DOHH2 (cell line): ENCODE measurements at regions not wholly inside any gene's neighbourhood (a gene's known extent, or its start where the extent isn't known, plus 50 kb on each side); places are given as distances from the start of the nearest gene placed in this dataset.
A peak's percentile ranks its signal among the peaks of the same experiment; 100 is the strongest.

Experiments used
- H3F3A ChIP-seq: fragments of 200-600 bp; sonication (generic), shearing (Covaris generic); 2 replicates; pipeline ENCODE4 v1.6.0; 2016; ENCODE audit warnings: antibody characterized with exemption, mild to moderate bottlenecking; ENCODE audit not compliant: control insufficient read depth, insufficient read depth
- H3K27ac ChIP-seq: fragments of 200-600 bp; sonication (generic); 2 replicates; pipeline ENCODE4 v1.5.1; 2014; ENCODE audit warnings: low read depth, mild to moderate bottlenecking, low read length, moderate library complexity
- H3K27me3 ChIP-seq: fragments of 200-600 bp; sonication (generic); 2 replicates; pipeline ENCODE4 v1.6.1; 2014; ENCODE audit warnings: mild to moderate bottlenecking, low read length, mixed read lengths; ENCODE audit not compliant: control insufficient read depth
- H3K36me3 ChIP-seq: fragments of 200-600 bp; sonication (generic); 2 replicates; pipeline ENCODE4 v1.6.1; 2014; ENCODE audit warnings: mild to moderate bottlenecking, low read length, moderate library complexity, mixed read lengths; ENCODE audit not compliant: control insufficient read depth
- H3K4me1 ChIP-seq: fragments of 200-600 bp; sonication (generic); 2 replicates; pipeline ENCODE4 v1.6.1; 2014; ENCODE audit warnings: mild to moderate bottlenecking, low read length, mixed read lengths; ENCODE audit not compliant: control insufficient read depth
- H3K4me2 ChIP-seq: fragments of 200-600 bp; sonication (generic); 2 replicates; pipeline ENCODE4 v1.6.0; 2014; ENCODE audit warnings: mild to moderate bottlenecking, low read length, moderate library complexity
- H3K4me3 ChIP-seq: fragments of 200-600 bp; sonication (generic); 2 replicates; pipeline ENCODE4 v1.5.1; 2014; ENCODE audit warnings: mild to moderate bottlenecking, low read length, mixed read lengths
- H3K79me2 ChIP-seq: fragments of 200-600 bp; sonication (generic); 2 replicates; pipeline ENCODE4 v1.6.1; 2014; ENCODE audit warnings: mild to moderate bottlenecking, low read length, mixed read lengths; ENCODE audit not compliant: control insufficient read depth
- H3K9me2 ChIP-seq: fragments of 200-600 bp; sonication (generic); replicated peaks from 2 replicates; pipeline ENCODE4 v1.6.1; 2014; ENCODE audit warnings: mild to moderate bottlenecking, low read length, mixed read lengths; ENCODE audit not compliant: control insufficient read depth
- H3K9me3 ChIP-seq: fragments of 200-600 bp; sonication (generic); 2 replicates; pipeline ENCODE4 v1.6.1; 2014; ENCODE audit warnings: antibody characterized with exemption, low read length, mixed read lengths; ENCODE audit not compliant: control insufficient read depth, insufficient read depth
- H4K20me1 ChIP-seq: fragments of 200-600 bp; sonication (generic); 2 replicates; pipeline ENCODE4 v1.6.0; 2014; ENCODE audit warnings: low read depth, mild to moderate bottlenecking, antibody characterized with exemption, low read length, moderate library complexity; ENCODE audit not compliant: control insufficient read depth, insufficient read depth
- CTCF ChIP-seq: fragments of 200-600 bp; sonication (generic); IDR thresholded peaks from one replicate; pipeline ENCODE4 v1.5.1; 2014; ENCODE audit warnings: antibody characterized with exemption, mild to moderate bottlenecking, low read depth, low read length; ENCODE audit not compliant: poor library complexity, severe bottlenecking
- EZH2phosphoT487 ChIP-seq: fragments of 200-600 bp; sonication (generic); IDR thresholded peaks from 2 replicates; pipeline ENCODE4 v1.6.1; 2017; ENCODE audit warnings: borderline replicate concordance, mild to moderate bottlenecking, antibody characterized with exemption, low read length, moderate library complexity, mixed read lengths

GRCh38 chr12:92509156-92509738 is 193.5 kb upstream of the PLEKHG7 start:
- Histone ChIP-seq H3K9me2 (no peaks in the 10 kb centered on the region), H3K4me3 (no peak overlapping the region), H3K9me3 (peaks cover 3% of the 10 kb centered on the region; the same call in 1 of the 2 replicates)

GRCh38 chr12:92506891-92507290 is 195.9 kb upstream of the PLEKHG7 start:
- no peak overlapping the region for H3K4me3 ChIP-seq
- no peak overlapping the region for H3K4me2 ChIP-seq

More at GRCh38 chr12:92509156-92509738, 193.5 kb upstream of the PLEKHG7 start:
- no peaks in the 10 kb centered on the region for H3K79me2 ChIP-seq
- peaks cover 27% of the 10 kb centered on the region for H3K4me1 ChIP-seq
- H3K36me3 ChIP-seq = no peaks in the 10 kb centered on the region
- H4K20me1 ChIP-seq = no peaks in the 10 kb centered on the region
- H3K27me3 ChIP-seq = no peaks in the 10 kb centered on the region
- no peak for TF ChIP-seq EZH2phosphoT487
- H3K27ac ChIP-seq = no peak overlapping the region
- no peaks in the 10 kb centered on the region for H3F3A ChIP-seq
- no peak overlapping the region for H3K4me2 ChIP-seq

GRCh38 chr12:92506460-92506859 is 196.3 kb upstream of the PLEKHG7 start:
- H3K27ac ChIP-seq = no peak overlapping the region

More at GRCh38 chr12:92506891-92507290, 195.9 kb upstream of the PLEKHG7 start:
- H3K27ac ChIP-seq = no peak overlapping the region
- no peaks in the 10 kb centered on the region for H3F3A ChIP-seq
- H3K27me3 ChIP-seq = no peaks in the 10 kb centered on the region
- no peaks in the 10 kb centered on the region for H3K9me2 ChIP-seq
- H3K36me3 ChIP-seq = no peaks in the 10 kb centered on the region
- TF ChIP-seq CTCF = no peak
- TF ChIP-seq EZH2phosphoT487 = no peak
- no peaks in the 10 kb centered on the region for H4K20me1 ChIP-seq
- no peaks in the 10 kb centered on the region for H3K79me2 ChIP-seq
- H3K4me1 ChIP-seq = peaks cover 47% of the 10 kb centered on the region
- H3K9me3 ChIP-seq = peaks cover 3% of the 10 kb centered on the region; the same call in 1 of the 2 replicates

More at GRCh38 chr12:92506460-92506859, 196.3 kb upstream of the PLEKHG7 start:
- Histone ChIP-seq H4K20me1 (no peaks in the 10 kb centered on the region), H3K4me3 (peak overlapping the region; percentile 66; the same call in 1 of the 2 replicates), H3K9me3 (peaks cover 3% of the 10 kb centered on the region; the same call in 1 of the 2 replicates), H3K79me2 (no peaks in the 10 kb centered on the region), H3K4me1 (peaks cover 44% of the 10 kb centered on the region), H3F3A (no peaks in the 10 kb centered on the region), H3K9me2 (no peaks in the 10 kb centered on the region), H3K27me3 (no peaks in the 10 kb centered on the region), H3K4me2 (peak overlapping the region; percentile 71), H3K36me3 (no peaks in the 10 kb centered on the region)
- TF ChIP-seq EZH2phosphoT487 (no peak), CTCF (no peak)
